Heart right ventricle (tissue), 16 donors: ENCODE measurements at regions not wholly inside any gene's neighbourhood (a gene's known extent, or its start where the extent isn't known, plus 50 kb on each side); places are given as distances from the start of the nearest gene placed in this dataset.
"Not testable (repeated sequence)": the region's sequence is repeated elsewhere in the genome, so short reads cannot be mapped to it uniquely, and the experiment has no call there.

Experiments
- ATAC-seq, 8 donors: fragments of 200-7000 bp; cut with Tn5 transposase; one replicate each; pipeline ENCODE4 v1.9.1; 2020; ENCODE audit warnings: mild to moderate bottlenecking in 8 of 8, moderate library complexity in 8 of 8, moderate number of reproducible peaks in 1 of 8
- DNase-seq, 2 donors: peaks; one replicate each; pipeline ENCODE4 v3.0.0-alpha.2; 2020
- H3K27ac ChIP-seq, 10 donors: fragments of 200-600 bp; sonication (generic) in 2 of 10; one replicate each; pipeline versions ENCODE4 v1.5.0 to v1.8.0; 2020 to 2022; ENCODE audit warnings: mild to moderate bottlenecking in 3 of 10
- H3K27me3 ChIP-seq, 7 donors: fragments of 200-600 bp; one replicate each; pipeline ENCODE4 v1.8.0; 2021 to 2022; ENCODE audit warnings: mild to moderate bottlenecking in 2 of 7
- H3K36me3 ChIP-seq, 9 donors: fragments of 200-600 bp; sonication (generic) in 1 of 9; one replicate each; pipeline versions ENCODE4 v1.5.0 to v1.8.0; 2020 to 2022; ENCODE audit warnings: mild to moderate bottlenecking in 2 of 9
- H3K4me1 ChIP-seq, 9 donors: fragments of 200-600 bp; sonication (generic) in 1 of 9; one replicate each; pipeline versions ENCODE4 v1.5.0 to v1.8.0; 2020 to 2022; ENCODE audit warnings: mild to moderate bottlenecking in 4 of 9
- H3K4me3 ChIP-seq, 10 donors: fragments of 200-600 bp; sonication (generic) in 2 of 10; one replicate each; pipeline versions ENCODE4 v1.5.0 to v1.8.0; 2020 to 2022; ENCODE audit warnings: mild to moderate bottlenecking in 7 of 10, moderate library complexity in 2 of 10
- H3K9me3 ChIP-seq, 11 donors: fragments of 200-600 bp in 10 of 11; sonication (generic) in 2 of 11; one replicate each; pipeline versions ENCODE4 v1.5.0 to v1.8.0; 2013 to 2022; ENCODE audit warnings: mild to moderate bottlenecking in 2 of 11, control low read depth in 1 of 11, moderate library complexity in 1 of 11
- WGBS, 2 donors: extraction: QIAGEN DNeasy Blood & Tissue Kit; methylation state at CpG; one replicate each; pipeline ENCODE4 v1.1.7; 2013; ENCODE audit warnings: inconsistent platforms in 1 of 2; 5-methylcytosine and 5-hydroxymethylcytosine counted together
- intact Hi-C, 10 donors: fragments of 100-400 bp; cut with DNase I; formaldehyde crosslinking; loops; one replicate each; pipeline versions ENCODE4 v1.11.1 to v1.14.2; 2022
- TF ChIP-seq, protein P1 (sequence below), 9 donors: fragments of 200-600 bp; sonication (generic) in 2 of 9; IDR thresholded peaks; one replicate each; pipeline versions ENCODE4 v1.5.0 to v1.8.0; 2021 to 2022; ENCODE audit warnings: antibody characterized with exemption in 9 of 9, mild to moderate bottlenecking in 5 of 9, moderate library complexity in 1 of 9
- donor health status: Arrhythmogenic right ventricular cardiomyopathy.
- donor health status: ischemic (EF 13 %, LVEDD 7.1; RV severe dilation, severe dysfunction).
- donor health status: healthy with polysubstance abuse.
- donor health status: DM: no; HTN: yes; CAD: no.
- donor health status: DM: no; HTN: no; CAD: no.
- donor health status: ischemic (EF 25% LVEDD 6.9; RV normal size, moderate dysfunction).
- donor health status: ischemic (EF 25% LVEDD 5.7; RV mildly dilated, moderate dysfunction).
- donor health status: healthy.
- donor health status: DM: yes; HTN: yes; CAD: no.
- donor health status: Ischemic cardiomyopathy.
- donor health status: ischemic (EF 35%, LVEDD 5.7; RV mildly dilated, moderate dysfunction).
- donor health status: nonischemic (EF 11% LVEDD 7.7; RV severe dilation, severe dysfunction).
- donor health status: DM: yes; HTN: yes; CAD: no.
- donor health status: PGD.
- donor health status: ischemic (EF 29% LVEDD 5.4; RV normal size, mild dysfunction).
- donor health status: nonischemic (EF 23%, LVEDD 6.1; RV moderate dilation, normal function).

DNA sequence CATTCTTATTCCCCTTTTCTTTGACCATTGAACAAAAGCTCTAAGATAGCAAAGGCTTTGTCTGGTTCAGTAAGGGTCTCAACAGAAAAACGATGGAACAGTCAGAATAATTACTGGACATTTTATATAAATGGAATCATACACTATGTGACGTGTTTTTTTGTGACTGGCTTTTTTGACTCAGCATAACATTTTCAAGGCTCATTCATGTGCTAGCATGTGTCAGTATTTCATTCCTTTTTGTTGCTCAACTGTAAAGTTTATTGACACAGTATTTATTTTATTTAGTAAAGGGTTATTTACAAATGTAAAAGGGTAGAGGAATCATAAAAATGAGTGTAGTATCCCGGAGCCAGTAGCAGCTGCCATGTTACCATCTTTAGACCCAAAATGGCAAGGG is 226.2 kb downstream of the CDRT15L2 start:
- intact Hi-C loops: loop anchor here in 1 of 10 donors (10.0 kb wide), 1 partner anchor 189 kb away; no protein-coding TSS in a partner anchor
- Histone ChIP-seq H3K36me3 (no peaks in the 10 kb centered on the region), H3K4me3 (no peak overlapping the region), H3K27ac (no peak overlapping the region), H3K4me1 (no peaks in the 10 kb centered on the region), H3K9me3 (peaks cover 0 to 17% (median 0%) of the 10 kb centered on the region in 11 donors), H3K27me3 (peaks cover 0 to 13% (median 3%) of the 10 kb centered on the region in 7 donors)
- ATAC-seq (no peak), DNase-seq (no peak)
- WGBS, 2 donors: 76 to 83% methylated on average over 3 of the region's 3 CpGs
- TF ChIP-seq, protein P1, sequence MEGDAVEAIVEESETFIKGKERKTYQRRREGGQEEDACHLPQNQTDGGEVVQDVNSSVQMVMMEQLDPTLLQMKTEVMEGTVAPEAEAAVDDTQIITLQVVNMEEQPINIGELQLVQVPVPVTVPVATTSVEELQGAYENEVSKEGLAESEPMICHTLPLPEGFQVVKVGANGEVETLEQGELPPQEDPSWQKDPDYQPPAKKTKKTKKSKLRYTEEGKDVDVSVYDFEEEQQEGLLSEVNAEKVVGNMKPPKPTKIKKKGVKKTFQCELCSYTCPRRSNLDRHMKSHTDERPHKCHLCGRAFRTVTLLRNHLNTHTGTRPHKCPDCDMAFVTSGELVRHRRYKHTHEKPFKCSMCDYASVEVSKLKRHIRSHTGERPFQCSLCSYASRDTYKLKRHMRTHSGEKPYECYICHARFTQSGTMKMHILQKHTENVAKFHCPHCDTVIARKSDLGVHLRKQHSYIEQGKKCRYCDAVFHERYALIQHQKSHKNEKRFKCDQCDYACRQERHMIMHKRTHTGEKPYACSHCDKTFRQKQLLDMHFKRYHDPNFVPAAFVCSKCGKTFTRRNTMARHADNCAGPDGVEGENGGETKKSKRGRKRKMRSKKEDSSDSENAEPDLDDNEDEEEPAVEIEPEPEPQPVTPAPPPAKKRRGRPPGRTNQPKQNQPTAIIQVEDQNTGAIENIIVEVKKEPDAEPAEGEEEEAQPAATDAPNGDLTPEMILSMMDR (IDR thresholded peaks at IDR 0.05): no peak

DNA sequence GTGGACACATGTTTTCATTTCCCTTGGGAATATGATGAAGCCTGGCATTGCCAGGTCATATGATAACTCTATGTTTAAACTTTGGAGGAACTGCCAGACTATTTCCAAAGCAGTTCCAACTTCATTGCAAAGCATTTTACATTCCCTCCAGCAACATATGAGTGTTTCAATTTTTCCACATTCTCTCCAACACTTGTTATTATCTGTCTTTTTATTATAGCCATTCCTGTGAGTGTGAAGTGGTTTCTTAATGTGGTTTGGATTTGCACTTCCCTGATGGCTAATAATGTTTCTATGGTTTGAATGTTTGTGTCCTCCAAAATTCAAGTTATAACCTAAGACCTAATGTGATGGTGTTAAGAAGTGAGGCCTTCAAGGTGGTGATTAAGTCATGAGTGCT is 228.0 kb downstream of the CDRT15L2 start:
- not testable (repeated sequence) for H3K4me3 ChIP-seq, H3K36me3 ChIP-seq, H3K27me3 ChIP-seq, ATAC-seq, DNase-seq, H3K4me1 ChIP-seq, H3K27ac ChIP-seq
- peaks cover 0 to 17% (median 0%) of the 10 kb centered on the region in 11 donors for H3K9me3 ChIP-seq
- intact Hi-C loops: loop anchor here in 1 of 10 donors (10.0 kb wide), 1 partner anchor 187 kb away; no protein-coding TSS in a partner anchor

DNA sequence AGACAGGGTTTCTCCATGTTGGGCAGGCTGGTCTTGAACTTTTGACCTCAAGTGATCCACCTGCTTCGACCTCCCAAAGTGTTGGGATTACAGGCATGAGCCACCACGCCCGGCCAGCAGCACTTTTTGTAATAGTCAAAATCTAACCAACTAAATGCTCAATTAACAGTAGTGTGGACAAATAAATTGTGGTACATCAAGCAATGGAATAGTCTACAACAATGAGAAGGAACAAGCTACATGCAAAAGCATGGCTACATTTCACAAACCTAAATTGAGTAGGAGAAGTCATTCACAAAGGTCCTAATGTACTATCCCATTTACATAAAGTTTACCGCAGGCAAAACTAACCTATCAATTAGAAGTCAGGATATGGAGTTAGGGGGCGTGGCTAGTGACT is 227.4 kb downstream of the USP22 start:
- whole genome bisulfite sequencing, 2 donors: 82 to 86% methylated on average over 5 of the region's 5 CpGs
- not testable (repeated sequence) for ATAC-seq, DNase-seq

DNA sequence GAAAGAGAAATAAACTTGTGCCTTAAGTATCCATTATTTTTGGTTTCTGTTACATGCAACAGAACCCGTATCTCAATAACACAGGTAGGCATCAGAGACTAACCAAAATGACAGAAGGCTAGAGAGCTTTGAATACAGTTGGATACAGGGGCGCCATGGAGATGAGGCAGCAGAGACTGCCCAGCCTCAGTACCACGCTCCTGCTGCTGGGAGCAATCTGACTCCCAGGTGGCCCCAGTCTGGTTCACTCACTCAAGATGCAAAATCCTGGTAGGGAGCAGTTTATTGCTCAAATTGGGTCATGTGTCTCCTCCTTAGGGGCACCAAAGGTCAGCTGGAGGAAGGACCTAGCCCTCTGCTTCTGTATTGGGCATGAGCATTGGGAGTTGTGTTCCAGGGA is 218.9 kb downstream of the USP22 start:
- Histone ChIP-seq H3K9me3 (peaks cover 0 to 9% (median 3%) of the 10 kb centered on the region in 11 donors), H3K4me3 (no peak overlapping the region), H3K27me3 (peaks cover 0 to 6% (median 2%) of the 10 kb centered on the region in 7 donors), H3K36me3 (no peaks in the 10 kb centered on the region), H3K4me1 (no peaks in the 10 kb centered on the region), H3K27ac (no peak overlapping the region)
- ATAC-seq (no peak), DNase-seq (no peak)
- intact Hi-C loops: no loop called here
- WGBS, 2 donors: 82 to 83% methylated on average over 3 of the region's 3 CpGs
- TF ChIP-seq, protein P1 (IDR thresholded peaks at IDR 0.05): no peak

More for the DNA sequence above, 227.4 kb downstream of the USP22 start:
- H3K36me3 ChIP-seq, intact Hi-C loops, H3K9me3 ChIP-seq, H3K4me1 ChIP-seq, H3K27ac ChIP-seq, H3K4me3 ChIP-seq: not testable (repeated sequence)
- H3K27me3 ChIP-seq: peaks cover 0 to 19% (median 7%) of the 10 kb centered on the region in 7 donors

DNA sequence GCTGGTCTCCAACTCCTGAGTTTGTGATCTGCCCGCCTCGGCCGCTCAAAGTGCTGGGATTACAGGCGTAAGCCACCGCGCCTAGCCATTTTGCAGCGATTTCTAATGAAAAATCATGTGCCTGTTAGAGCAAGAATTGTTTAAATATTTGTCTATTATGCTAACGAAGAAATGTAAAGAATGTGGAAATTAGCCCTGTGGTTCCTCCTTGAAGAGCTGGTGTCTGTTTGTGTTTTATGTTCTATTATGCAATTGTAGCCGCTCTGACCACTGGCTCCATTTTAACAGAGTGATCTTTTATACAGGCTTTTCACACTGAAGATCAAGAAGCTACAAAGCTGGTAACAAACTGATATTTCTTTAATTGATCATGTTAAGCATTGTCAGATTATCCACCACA is 217.3 kb downstream of the USP22 start:
- no peak for DNase-seq
- no peak overlapping the region for H3K4me3 ChIP-seq
- peaks cover 0 to 9% (median 3%) of the 10 kb centered on the region in 11 donors for H3K9me3 ChIP-seq
- WGBS, 2 donors: 89% methylated on average over 9 of the region's 9 CpGs
- ATAC-seq: no peak
- no peak overlapping the region for H3K27ac ChIP-seq
- H3K27me3 ChIP-seq: peaks cover 0 to 16% (median 3%) of the 10 kb centered on the region in 7 donors
- intact Hi-C loops: no loop called here
- no peaks in the 10 kb centered on the region for H3K4me1 ChIP-seq
- TF ChIP-seq, protein P1 (IDR thresholded peaks at IDR 0.05): no peak
- H3K36me3 ChIP-seq: no peaks in the 10 kb centered on the region

DNA sequence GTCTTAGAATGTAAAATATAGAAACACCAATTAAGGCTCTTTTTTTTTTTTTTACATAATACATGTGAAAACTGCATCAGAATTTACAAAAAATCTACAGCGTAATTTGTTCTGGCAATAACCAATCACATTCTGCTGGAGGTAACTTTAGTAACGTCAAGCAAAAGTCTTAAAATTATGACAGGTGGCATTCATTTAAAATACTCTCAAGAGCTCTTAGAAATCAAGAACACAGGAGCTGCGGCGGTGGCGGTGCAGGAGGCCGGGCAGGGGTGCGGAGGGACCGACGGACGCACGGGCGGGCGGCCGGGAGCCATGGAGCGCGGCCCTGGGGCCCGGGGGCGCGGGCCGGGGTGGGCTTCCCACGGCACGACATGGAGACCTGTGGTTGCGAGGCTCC is 202.4 kb downstream of the USP22 start:
- WGBS, 2 donors: 19 to 33% methylated on average over 13 to 14 of the region's 23 CpGs
- H3K27ac ChIP-seq, ATAC-seq, H3K36me3 ChIP-seq, intact Hi-C loops, DNase-seq, H3K4me1 ChIP-seq, H3K9me3 ChIP-seq, H3K4me3 ChIP-seq: not testable (repeated sequence)
- H3K27me3 ChIP-seq: peaks cover 0 to 89% (median 66%) of the 10 kb centered on the region in 7 donors

DNA sequence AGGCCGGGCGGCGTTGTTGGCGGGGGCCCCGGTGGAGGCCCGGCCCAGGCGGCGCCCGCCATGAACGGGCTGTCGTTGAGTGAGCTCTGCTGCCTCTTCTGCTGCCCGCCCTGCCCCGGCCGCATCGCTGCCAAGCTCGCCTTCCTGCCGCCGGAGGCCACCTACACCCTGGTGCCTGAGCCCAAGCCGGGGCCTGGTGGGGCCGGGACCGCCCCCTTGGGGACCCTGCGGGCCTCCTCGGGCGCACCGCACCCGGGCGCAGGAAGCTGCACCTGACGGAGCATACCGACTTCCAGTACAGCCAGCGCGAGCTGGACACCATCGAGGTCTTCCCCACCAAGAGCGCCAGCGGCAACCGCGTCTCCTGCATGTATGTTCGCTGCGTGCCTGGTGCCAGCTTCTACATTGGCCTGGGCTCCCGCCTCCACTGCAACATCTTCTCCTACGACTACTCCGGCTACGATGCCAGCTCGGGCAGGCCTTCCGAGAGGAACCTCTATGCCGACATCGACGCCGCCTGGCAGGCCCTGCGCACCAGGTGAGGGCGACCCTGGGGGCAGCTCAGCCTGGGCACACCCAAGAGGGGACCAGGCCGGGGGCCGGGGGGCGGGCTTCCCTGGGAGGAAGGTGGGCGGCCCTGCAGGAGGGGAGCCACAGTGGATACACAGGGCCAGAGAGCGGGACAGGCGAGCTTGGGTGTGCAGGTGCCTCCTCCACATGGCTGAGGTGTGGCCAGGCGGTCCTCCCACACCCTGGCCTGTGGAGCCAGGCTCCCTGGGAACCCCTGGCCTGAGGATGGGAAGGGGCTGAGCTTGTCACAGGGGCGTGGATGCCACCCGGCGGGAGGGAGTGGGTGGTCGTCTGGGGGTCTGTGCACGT is 201.6 kb downstream of the USP22 start:
- 28 to 36% methylated on average over 52 to 62 of the region's 62 CpGs for WGBS, 2 donors
- H3K9me3 ChIP-seq, H3K4me1 ChIP-seq, ATAC-seq, DNase-seq, H3K36me3 ChIP-seq, intact Hi-C loops, H3K27ac ChIP-seq, H3K4me3 ChIP-seq: not testable (repeated sequence)
- H3K27me3 ChIP-seq: peaks cover 0 to 89% (median 69%) of the 10 kb centered on the region in 7 donors

DNA sequence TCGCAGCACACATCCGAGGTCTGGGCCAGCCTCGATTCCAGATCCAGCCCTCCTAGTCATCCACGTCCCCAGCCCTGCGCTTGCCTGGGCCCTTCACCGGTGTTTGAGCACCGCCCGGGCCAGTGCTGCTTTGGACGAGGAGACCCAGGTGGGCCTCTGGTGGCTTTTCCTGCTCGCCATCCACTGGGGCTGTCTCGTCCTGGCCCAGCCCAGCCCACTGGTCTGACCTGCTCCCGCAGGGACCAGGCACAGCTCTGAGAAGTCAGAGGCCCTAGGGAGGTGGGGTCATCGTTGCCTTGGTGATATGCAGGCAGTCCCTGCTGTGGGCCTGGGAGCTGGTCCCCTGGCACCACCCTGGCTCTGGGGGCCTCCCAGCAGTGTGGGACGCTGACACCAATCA is 200.8 kb downstream of the USP22 start:
- H3K4me3 ChIP-seq, H3K27ac ChIP-seq, intact Hi-C loops, H3K36me3 ChIP-seq, ATAC-seq, DNase-seq, H3K9me3 ChIP-seq, H3K4me1 ChIP-seq: not testable (repeated sequence)
- 79 to 93% methylated on average over 7 to 12 of the region's 14 CpGs for WGBS, 2 donors
- peaks cover 0 to 87% (median 72%) of the 10 kb centered on the region in 7 donors for H3K27me3 ChIP-seq
